HepG2 (cell line): ENCODE measurements at regions not wholly inside any gene's neighbourhood (a gene's known extent, or its start where the extent isn't known, plus 50 kb on each side); places are given as distances from the start of the nearest gene placed in this dataset.

Experiments
- ATAC-seq: fragments of 200-7000 bp; cut with Tn5 transposase; 3 replicates; pipeline ENCODE4 v1.9.1; 2020; ENCODE audit warnings: mild to moderate bottlenecking, moderate library complexity
- BruUV-seq: library from RNA; stranded (reverse); fragments of 400-500 nt; replicated peaks from 2 replicates; lab custom pipeline; 2021; lab: Mats Ljungman, UMichigan
- CTCF ChIA-PET: fragments of 300-600 bp; formaldehyde crosslinking; extraction: SDS; loops from one replicate; lab custom pipeline; 2021; ENCODE audit warnings: low total read pairs, inconsistent platforms, low intra/inter-chr PET ratio; lab: Yijun Ruan, JAX
- POLR2A ChIA-PET: fragments of 350-600 bp; sonication (Branson Sonifier 250); formaldehyde crosslinking; loops from one replicate; lab custom pipeline; 2020; ENCODE audit warnings: antibody characterized with exemption, inconsistent platforms; lab: Yijun Ruan, JAX
- DNase-seq: peaks from one replicate; pipeline ENCODE4 v3.0.0-alpha.2; 2015; ENCODE audit warnings: low spot score
- FAIRE-seq: peaks from 3 replicates; lab custom pipeline; 2011; peaks lifted over from hg19 to GRCh38; lab: Jason Lieb, UNC
- H2AFZ ChIP-seq: one replicate; pipeline ENCODE4 v1.6.1; 2011; ENCODE audit warnings: low read length, inconsistent platforms
- H3K27ac ChIP-seq: fragments of 300-600 bp; 3 replicates; pipeline ENCODE4 v1.8.0; 2011; ENCODE audit warnings: mixed run types, mild to moderate bottlenecking, mixed read lengths, low read length, inconsistent platforms; ENCODE audit not compliant: insufficient read depth; ENCODE audit errors: extremely low read length
- H3K27me3 ChIP-seq, 2 experiments: fragments of 200-600 bp in 1 of 2; 2 replicates in 1 of 2; 3 replicates in 1 of 2; pipeline versions ENCODE4 v1.6.0 to v1.8.0; 2011; ENCODE audit warnings: low read length in 2 of 2, mild to moderate bottlenecking in 2 of 2, moderate library complexity in 2 of 2, inconsistent platforms in 1 of 2; ENCODE audit not compliant: insufficient read depth in 2 of 2, control insufficient read depth in 1 of 2
- H3K36me3 ChIP-seq, 2 experiments: fragments of 200-600 bp in 1 of 2; replicated peaks in 1 of 2; 2 replicates in 1 of 2; 3 replicates in 1 of 2; pipeline versions ENCODE4 v1.5.1 to v1.8.0; 2011; ENCODE audit warnings: low read length in 2 of 2, inconsistent platforms in 1 of 2; ENCODE audit not compliant: insufficient read depth in 2 of 2, control insufficient read depth in 1 of 2
- H3K4me1 ChIP-seq: 2 replicates; pipeline ENCODE4 v1.5.1; 2012; ENCODE audit warnings: low read length, inconsistent platforms; ENCODE audit not compliant: insufficient read depth
- H3K4me2 ChIP-seq: 2 replicates; pipeline ENCODE4 v1.6.0; 2011; ENCODE audit warnings: low read depth, low read length, inconsistent platforms
- H3K4me3 ChIP-seq, 3 experiments: fragments of 200-600 bp in 1 of 3; sonication (generic), shearing (Covaris generic) in 1 of 3; replicated peaks in 1 of 3; 2 replicates each; pipeline ENCODE4 v1.5.1; 2011 to 2016; ENCODE audit warnings: low read length in 3 of 3, inconsistent platforms in 2 of 3, low read depth in 2 of 3, mild to moderate bottlenecking in 2 of 3, control low read depth in 1 of 3, mixed read lengths in 1 of 3; ENCODE audit not compliant: insufficient read depth in 1 of 3
- H3K79me2 ChIP-seq: one replicate; pipeline ENCODE4 v1.6.1; 2011; ENCODE audit warnings: low read length, inconsistent platforms; ENCODE audit not compliant: insufficient read depth
- H3K9ac ChIP-seq: 2 replicates; pipeline ENCODE4 v1.6.0; 2011; ENCODE audit warnings: mild to moderate bottlenecking, low read depth, low read length, inconsistent platforms; ENCODE audit not compliant: insufficient read depth
- H3K9me3 ChIP-seq: 2 replicates; pipeline ENCODE4 v1.5.1; 2012; ENCODE audit warnings: mild to moderate bottlenecking, low read length
- H4K20me1 ChIP-seq: 2 replicates; pipeline ENCODE4 v1.6.0; 2011; ENCODE audit warnings: inconsistent platforms, mild to moderate bottlenecking, low read length, moderate library complexity; ENCODE audit not compliant: insufficient read depth
- EED ChIP-seq: sonication (generic); formaldehyde crosslinking; IDR thresholded peaks from 2 replicates; pipeline ENCODE4 v1.5.0; 2020; ENCODE audit warnings: mild to moderate bottlenecking, missing genetic modification reagents
- ELK4 ChIP-seq: sonication (generic); formaldehyde crosslinking; IDR thresholded peaks from 2 replicates; pipeline ENCODE4 v1.9.0; 2021; ENCODE audit warnings: missing genetic modification reagents, borderline replicate concordance
- KLF16 ChIP-seq, 2 experiments: sonication (generic) in 1 of 2; formaldehyde crosslinking in 1 of 2; IDR thresholded peaks; 2 replicates each; pipeline versions ENCODE4 v1.6.1 to v1.8.0; 2016 to 2023; ENCODE audit warnings: missing genetic modification reagents in 2 of 2, missing compliant biosample characterization in 1 of 2
- KLF9 ChIP-seq: IDR thresholded peaks from 2 replicates; pipeline ENCODE4 v1.6.1; 2016; ENCODE audit warnings: low read depth
- MAFK ChIP-seq, 2 experiments: IDR thresholded peaks in 1 of 2; conservative IDR thresholded peaks in 1 of 2; 2 replicates each; pipeline ENCODE4 v1.6.1; 2011; ENCODE audit warnings: improper control_type of control experiment in 2 of 2, low read length in 2 of 2
- MYNN ChIP-seq: sonication (generic); formaldehyde crosslinking; IDR thresholded peaks from 2 replicates; pipeline ENCODE4 v1.4.0; 2020; ENCODE audit warnings: mild to moderate bottlenecking, low read depth, missing genetic modification reagents
- PREB ChIP-seq: sonication (generic); formaldehyde crosslinking; IDR thresholded peaks from 2 replicates; pipeline ENCODE4 v1.4.0; 2020; ENCODE audit warnings: missing genetic modification reagents
- SMYD3 ChIP-seq: sonication (generic); formaldehyde crosslinking; IDR thresholded peaks from 2 replicates; pipeline ENCODE4 v1.8.1; 2023; ENCODE audit warnings: mild to moderate bottlenecking, missing genetic modification reagents
- STAT5B ChIP-seq: sonication (generic); formaldehyde crosslinking; IDR thresholded peaks from 2 replicates; pipeline ENCODE4 v1.4.0; 2020; ENCODE audit warnings: missing genetic modification reagents
- TOE1 ChIP-seq: sonication (generic); formaldehyde crosslinking; IDR thresholded peaks from 2 replicates; pipeline ENCODE4 v1.4.0; 2020; ENCODE audit warnings: mild to moderate bottlenecking, missing genetic modification reagents
- ZC3H13 ChIP-seq: sonication (generic); formaldehyde crosslinking; IDR thresholded peaks from 2 replicates; pipeline ENCODE4 v1.8.1; 2023; ENCODE audit warnings: mild to moderate bottlenecking, missing genetic modification reagents, moderate library complexity
- ZKSCAN1 ChIP-seq: fragments of 150-350 bp; IDR thresholded peaks from 2 replicates; pipeline ENCODE4 v1.6.1; 2014; ENCODE audit warnings: low read length
- ZNF24 ChIP-seq: fragments of 450-650 bp; IDR thresholded peaks from 2 replicates; pipeline ENCODE4 v1.6.1; 2017; ENCODE audit warnings: antibody characterized with exemption, mild to moderate bottlenecking
- ZNF530 ChIP-seq: sonication (generic); formaldehyde crosslinking; IDR thresholded peaks from 2 replicates; pipeline ENCODE4 v1.5.0; 2020; ENCODE audit warnings: low read depth, mild to moderate bottlenecking, missing genetic modification reagents
- ZNF549 ChIP-seq: sonication (generic); formaldehyde crosslinking; IDR thresholded peaks from 2 replicates; pipeline ENCODE4 v1.5.0; 2020; ENCODE audit warnings: missing genetic modification reagents
- ZNF747 ChIP-seq: sonication (generic); formaldehyde crosslinking; IDR thresholded peaks from 2 replicates; pipeline ENCODE4 v1.8.1; 2023; ENCODE audit warnings: missing genetic modification reagents, mild to moderate bottlenecking, borderline replicate concordance
- WGBS: methylation state at CpG from one replicate; pipeline ENCODE4 v1.1.6; 2017; ENCODE audit warnings: low lambda C conversion rate; 5-methylcytosine and 5-hydroxymethylcytosine counted together
- in situ Hi-C: cut with HindIII; loops from 2 replicates; pipeline ENCODE4 v1.10.0; 2017; ENCODE audit warnings: low pct_unique_long_range_greater_than_20kb; ENCODE audit not compliant: extremely low pct_ligation_motif_present
- intact Hi-C: fragments of 100-400 bp; cut with micrococcal nuclease; formaldehyde crosslinking; loops from one replicate; pipeline ENCODE4 v1.10.0; 2022; ENCODE audit not compliant: unreplicated experiment

- H3K27ac ChIP-seq = no peak overlapping the region
- in situ Hi-C loops = no loop called here
- ATAC-seq = no peak
- H2AFZ ChIP-seq = no peak overlapping the region
- no peaks in the 10 kb centered on the region for H3K36me3 ChIP-seq
- ChIA-PET CTCF (no interaction called here), POLR2A (no interaction called here)
- intact Hi-C loops = no loop called here
- no peaks in the 10 kb centered on the region for H3K4me1 ChIP-seq
- BruUV-seq = no TSS peak
- 53% methylated on average over 8 of the region's 8 CpGs for WGBS
- TF ChIP-seq MYNN (CRISPR knock-in tag) (no peak), MAFK (conservative IDR thresholded peaks at IDR 0.05 in 1 of 2, IDR thresholded peaks at IDR 0.05 in 1 of 2; ENCODE audit: low read length in 2 of 2) (0 out of 4 replicates have a peak, but pooled peaks of 1 of the 2 experiments have one; percentile 3)
- H3K79me2 ChIP-seq = no peaks in the 10 kb centered on the region
- H3K27me3 ChIP-seq = no peaks in the 10 kb centered on the region
- H3K4me3 ChIP-seq = no peak overlapping the region
- H3K4me2 ChIP-seq = no peak overlapping the region
- FAIRE-seq = no peak
- DNase-seq = no peak
- no peak overlapping the region for H3K9ac ChIP-seq
- H3K9me3 ChIP-seq = no peaks in the 10 kb centered on the region
- H4K20me1 ChIP-seq = no peaks in the 10 kb centered on the region
Observed at GRCh38 chr2:16296331-16297250, 356.2 kb downstream of the MYCN start.

- no peak overlapping the region for H3K9ac ChIP-seq
- CTCF ChIA-PET = no interaction called here
- POLR2A ChIA-PET = no interaction called here
- no TSS peak for BruUV-seq
- H3K4me1 ChIP-seq = no peaks in the 10 kb centered on the region
- no peaks in the 10 kb centered on the region for H3K9me3 ChIP-seq
- ATAC-seq = no peak
- no peak overlapping the region for H3K27ac ChIP-seq
- H3K36me3 ChIP-seq = no peaks in the 10 kb centered on the region
- in situ Hi-C loops = no loop called here
- no peak for FAIRE-seq
- H3K27me3 ChIP-seq = no peaks in the 10 kb centered on the region
- intact Hi-C loops = no loop called here
- H4K20me1 ChIP-seq = no peaks in the 10 kb centered on the region
- no peaks in the 10 kb centered on the region for H3K79me2 ChIP-seq
- no peak overlapping the region for H3K4me3 ChIP-seq
- WGBS = 52% methylated on average over 6 of the region's 6 CpGs
- no peak for DNase-seq
- no peak overlapping the region for H3K4me2 ChIP-seq
- no peak overlapping the region for H2AFZ ChIP-seq
- TF ChIP-seq EED (CRISPR knock-in tag) (no peak), ZNF530 (CRISPR knock-in tag) (no peak), ZNF24 (no peak), STAT5B (CRISPR knock-in tag) (no peak), ZC3H13 (no peak), ZKSCAN1 (no peak), SMYD3 (CRISPR knock-in tag) (no peak), ELK4 (CRISPR knock-in tag) (no peak), ZNF549 (CRISPR knock-in tag) (no peak), KLF9 (CRISPR knock-in tag) (no peak), ZNF747 (CRISPR knock-in tag) (no peak), KLF16 (CRISPR knock-in tag; IDR thresholded peaks at IDR 0.05) (no peak), TOE1 (no peak), PREB (CRISPR knock-in tag) (no peak)
Observed at GRCh38 chr2:16296038-16296290, 355.6 kb downstream of the MYCN start.
